HFFc6 (cell line): ENCODE measurements at regions not wholly inside any gene's neighbourhood (a gene's known extent, or its start where the extent isn't known, plus 50 kb on each side); places are given as distances from the start of the nearest gene placed in this dataset.

Experiments used
- DNase-seq: peaks from one replicate; pipeline ENCODE4 v3.0.0-alpha.2; 2018
- H3K27ac Mint-ChIP-seq: 2 replicates; pipeline ENCODE4 v1.8.0; 2020; ENCODE audit warnings: mild to moderate bottlenecking, mixed read lengths
- H3K27me3 Mint-ChIP-seq: 2 replicates; pipeline ENCODE4 v1.8.0; 2021; ENCODE audit warnings: mild to moderate bottlenecking, moderate library complexity, mixed read lengths; ENCODE audit not compliant: insufficient read depth
- H3K36me3 Mint-ChIP-seq: 2 replicates; pipeline ENCODE4 v1.8.0; 2021; ENCODE audit warnings: low read depth, mixed read lengths
- H3K4me1 Mint-ChIP-seq: 2 replicates; pipeline ENCODE4 v1.8.0; 2020; ENCODE audit warnings: low read depth, mixed read lengths
- H3K4me3 Mint-ChIP-seq: 2 replicates; pipeline ENCODE4 v1.8.0; 2020; ENCODE audit warnings: mild to moderate bottlenecking, moderate library complexity, mixed read lengths
- H3K9me3 Mint-ChIP-seq: 2 replicates; pipeline ENCODE4 v1.8.0; 2020; ENCODE audit warnings: mild to moderate bottlenecking, mixed read lengths
- CTCF ChIP-seq: fragments of 200-600 bp; sonication (generic); IDR thresholded peaks from 2 replicates; pipeline ENCODE4 v1.5.0; 2021; ENCODE audit warnings: antibody characterized with exemption, mild to moderate bottlenecking

GRCh38 chr15:46316024-46316423, 681.2 kb downstream of the SQOR start:
- no peaks in the 10 kb centered on the region for H3K9me3 Mint-ChIP-seq
- no peak overlapping the region for H3K4me3 Mint-ChIP-seq
- DNase-seq, result no peak
- H3K27ac Mint-ChIP-seq, result no peak overlapping the region
- TF ChIP-seq CTCF, result no peak
- no peaks in the 10 kb centered on the region for H3K4me1 Mint-ChIP-seq
- H3K27me3 Mint-ChIP-seq, result peaks cover 1% of the 10 kb centered on the region; the same call in 1 of the 2 replicates
- no peaks in the 10 kb centered on the region for H3K36me3 Mint-ChIP-seq

- no peak overlapping the region for H3K27ac Mint-ChIP-seq
- H3K36me3 Mint-ChIP-seq, result no peaks in the 10 kb centered on the region
- DNase-seq, result no peak
- H3K27me3 Mint-ChIP-seq, result peaks cover 1% of the 10 kb centered on the region; the same call in 1 of the 2 replicates
- H3K9me3 Mint-ChIP-seq, result no peaks in the 10 kb centered on the region
- H3K4me3 Mint-ChIP-seq, result no peak overlapping the region
- no peaks in the 10 kb centered on the region for H3K4me1 Mint-ChIP-seq
- no peak for TF ChIP-seq CTCF
Observed at GRCh38 chr15:46317029-46317428, 682.2 kb downstream of the SQOR start.

- Mint-ChIP-seq H3K36me3 (no peaks in the 10 kb centered on the region), H3K4me3 (no peak overlapping the region), H3K4me1 (no peaks in the 10 kb centered on the region), H3K27me3 (no peaks in the 10 kb centered on the region), H3K27ac (no peak overlapping the region), H3K9me3 (no peaks in the 10 kb centered on the region)
- TF ChIP-seq CTCF, result no peak
- no peak for DNase-seq
Observed at GRCh38 chr15:46322753-46323152, 687.9 kb downstream of the SQOR start.

- Mint-ChIP-seq H3K9me3 (no peaks in the 10 kb centered on the region), H3K36me3 (no peaks in the 10 kb centered on the region), H3K27me3 (no peaks in the 10 kb centered on the region), H3K4me1 (no peaks in the 10 kb centered on the region), H3K27ac (no peak overlapping the region), H3K4me3 (no peak overlapping the region)
- no peak for DNase-seq
- TF ChIP-seq CTCF, result no peak
Observed at GRCh38 chr15:46326173-46326572, 691.3 kb downstream of the SQOR start.

- Mint-ChIP-seq H3K4me1 (no peaks in the 10 kb centered on the region), H3K36me3 (no peaks in the 10 kb centered on the region)
Observed at GRCh38 chr15:46328821-46329220, 694.0 kb downstream of the SQOR start.

More at GRCh38 chr15:46328821-46329220, 694.0 kb downstream of the SQOR start:
- no peaks in the 10 kb centered on the region for H3K9me3 Mint-ChIP-seq
- H3K27ac Mint-ChIP-seq, result no peak overlapping the region
- TF ChIP-seq CTCF, result no peak
- H3K4me3 Mint-ChIP-seq, result no peak overlapping the region
- no peak for DNase-seq
- no peaks in the 10 kb centered on the region for H3K27me3 Mint-ChIP-seq
